ENCODE measurements at regions not wholly inside any gene's neighbourhood (a gene's known extent, or its start where the extent isn't known, plus 50 kb on each side); places are given as distances from the start of the nearest gene placed in this dataset.

DNA sequence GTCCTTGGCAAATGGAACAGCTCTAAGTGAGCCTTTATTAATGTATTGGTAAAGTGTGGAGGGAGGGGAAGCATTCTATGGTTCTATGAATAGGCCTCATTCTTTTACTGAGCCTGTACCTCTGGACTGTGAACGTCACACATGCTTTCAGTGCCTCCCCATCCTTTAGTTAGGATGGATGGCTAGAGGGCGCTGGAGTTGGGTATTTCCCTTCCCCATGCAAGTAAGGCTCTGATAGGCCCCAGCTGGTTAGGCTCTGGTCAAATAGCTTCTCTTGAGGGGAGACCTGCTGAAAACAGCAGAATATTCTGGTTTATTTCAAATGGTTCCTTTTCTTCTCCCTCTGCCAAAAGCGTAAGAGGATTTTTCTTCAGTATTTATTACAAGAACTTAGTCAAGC is 860.9 kb upstream of the MDGA2 start:
- no peaks in the 10 kb centered on the region for H3K4me1 ChIP-seq (ENCODE audit: control insufficient read depth, low read length)
- H3K9me3 ChIP-seq (ENCODE audit: control insufficient read depth, insufficient read depth, low read length): no peaks in the 10 kb centered on the region

DNA sequence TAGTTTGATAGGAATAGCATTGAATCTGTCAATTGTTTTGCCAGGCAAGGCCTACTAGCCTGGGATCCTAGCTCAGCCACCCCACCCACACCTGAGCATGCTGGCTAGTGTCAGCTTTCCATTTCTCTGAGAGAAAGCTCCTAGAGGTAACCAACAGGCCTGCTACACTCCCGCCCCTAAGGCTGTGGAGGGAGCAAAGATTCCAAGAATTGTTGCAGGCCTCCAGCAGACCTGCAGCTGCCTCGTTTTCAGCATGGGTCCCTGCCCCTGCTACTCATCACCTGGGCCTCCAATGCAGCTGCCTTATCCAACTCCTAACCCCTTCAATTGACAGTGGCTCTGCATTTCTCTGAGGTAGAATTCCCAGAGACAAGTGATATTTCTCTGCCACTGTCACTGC is 852.4 kb upstream of the MDGA2 start:
- Histone ChIP-seq H3K36me3 (ENCODE audit: control insufficient read depth, low read length) (no peaks in the 10 kb centered on the region), H3K4me2 (ENCODE audit: low read length) (no peak overlapping the region), H3K9me3 (ENCODE audit: control insufficient read depth, insufficient read depth, low read length) (no peaks in the 10 kb centered on the region), H3K27me3 (ENCODE audit: control insufficient read depth, low read length) (no peaks in the 10 kb centered on the region), H3K27ac (ENCODE audit: low read depth, low read length) (no peak overlapping the region), H3K9me2 (replicated peaks; ENCODE audit: control insufficient read depth, low read length) (no peaks in the 10 kb centered on the region), H3K4me1 (ENCODE audit: control insufficient read depth, low read length) (no peaks in the 10 kb centered on the region), H3K4me3 (ENCODE audit: low read length) (no peak overlapping the region), H3F3A (ENCODE audit: control insufficient read depth, insufficient read depth) (no peaks in the 10 kb centered on the region), H4K20me1 (ENCODE audit: control insufficient read depth, insufficient read depth, low read depth, low read length) (no peaks in the 10 kb centered on the region), H3K79me2 (ENCODE audit: control insufficient read depth, low read length) (no peaks in the 10 kb centered on the region)
- TF ChIP-seq, protein P1, sequence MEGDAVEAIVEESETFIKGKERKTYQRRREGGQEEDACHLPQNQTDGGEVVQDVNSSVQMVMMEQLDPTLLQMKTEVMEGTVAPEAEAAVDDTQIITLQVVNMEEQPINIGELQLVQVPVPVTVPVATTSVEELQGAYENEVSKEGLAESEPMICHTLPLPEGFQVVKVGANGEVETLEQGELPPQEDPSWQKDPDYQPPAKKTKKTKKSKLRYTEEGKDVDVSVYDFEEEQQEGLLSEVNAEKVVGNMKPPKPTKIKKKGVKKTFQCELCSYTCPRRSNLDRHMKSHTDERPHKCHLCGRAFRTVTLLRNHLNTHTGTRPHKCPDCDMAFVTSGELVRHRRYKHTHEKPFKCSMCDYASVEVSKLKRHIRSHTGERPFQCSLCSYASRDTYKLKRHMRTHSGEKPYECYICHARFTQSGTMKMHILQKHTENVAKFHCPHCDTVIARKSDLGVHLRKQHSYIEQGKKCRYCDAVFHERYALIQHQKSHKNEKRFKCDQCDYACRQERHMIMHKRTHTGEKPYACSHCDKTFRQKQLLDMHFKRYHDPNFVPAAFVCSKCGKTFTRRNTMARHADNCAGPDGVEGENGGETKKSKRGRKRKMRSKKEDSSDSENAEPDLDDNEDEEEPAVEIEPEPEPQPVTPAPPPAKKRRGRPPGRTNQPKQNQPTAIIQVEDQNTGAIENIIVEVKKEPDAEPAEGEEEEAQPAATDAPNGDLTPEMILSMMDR (IDR thresholded peaks at IDR 0.05; ENCODE audit: low read depth, low read length, poor library complexity, severe bottlenecking): no peak
- TF ChIP-seq EZH2phosphoT487 (IDR thresholded peaks at IDR 0.05; ENCODE audit: borderline replicate concordance, low read length): no peak

More for the DNA sequence above, 860.9 kb upstream of the MDGA2 start:
- Histone ChIP-seq H3K27ac (ENCODE audit: low read depth, low read length) (no peak overlapping the region), H3K27me3 (ENCODE audit: control insufficient read depth, low read length) (no peaks in the 10 kb centered on the region), H3F3A (ENCODE audit: control insufficient read depth, insufficient read depth) (no peaks in the 10 kb centered on the region), H4K20me1 (ENCODE audit: control insufficient read depth, insufficient read depth, low read depth, low read length) (no peaks in the 10 kb centered on the region), H3K79me2 (ENCODE audit: control insufficient read depth, low read length) (no peaks in the 10 kb centered on the region), H3K4me3 (ENCODE audit: low read length) (no peak overlapping the region), H3K4me2 (ENCODE audit: low read length) (no peak overlapping the region), H3K9me2 (replicated peaks; ENCODE audit: control insufficient read depth, low read length) (no peaks in the 10 kb centered on the region), H3K36me3 (ENCODE audit: control insufficient read depth, low read length) (no peaks in the 10 kb centered on the region)
- TF ChIP-seq EZH2phosphoT487 (IDR thresholded peaks at IDR 0.05; ENCODE audit: borderline replicate concordance, low read length): no peak
- TF ChIP-seq, protein P1 (IDR thresholded peaks at IDR 0.05; ENCODE audit: low read depth, low read length, poor library complexity, severe bottlenecking): no peak

GRCh38 chr14:48526307-48526706 is 850.9 kb upstream of the MDGA2 start:
- H4K20me1 ChIP-seq (ENCODE audit: control insufficient read depth, insufficient read depth, low read depth, low read length): no peaks in the 10 kb centered on the region
- H3K79me2 ChIP-seq (ENCODE audit: control insufficient read depth, low read length): no peaks in the 10 kb centered on the region
- no peak overlapping the region for H3K27ac ChIP-seq (ENCODE audit: low read depth, low read length)
- TF ChIP-seq, protein P1 (IDR thresholded peaks at IDR 0.05; ENCODE audit: low read depth, low read length, poor library complexity, severe bottlenecking): no peak
- H3K4me3 ChIP-seq (ENCODE audit: low read length): no peak overlapping the region
- H3K9me2 ChIP-seq (replicated peaks; ENCODE audit: control insufficient read depth, low read length): no peaks in the 10 kb centered on the region
- H3K4me2 ChIP-seq (ENCODE audit: low read length): no peak overlapping the region
- H3F3A ChIP-seq (ENCODE audit: control insufficient read depth, insufficient read depth): no peaks in the 10 kb centered on the region
- no peaks in the 10 kb centered on the region for H3K9me3 ChIP-seq (ENCODE audit: control insufficient read depth, insufficient read depth, low read length)
- H3K4me1 ChIP-seq (ENCODE audit: control insufficient read depth, low read length): no peaks in the 10 kb centered on the region
- H3K36me3 ChIP-seq (ENCODE audit: control insufficient read depth, low read length): no peaks in the 10 kb centered on the region
- no peaks in the 10 kb centered on the region for H3K27me3 ChIP-seq (ENCODE audit: control insufficient read depth, low read length)

DNA sequence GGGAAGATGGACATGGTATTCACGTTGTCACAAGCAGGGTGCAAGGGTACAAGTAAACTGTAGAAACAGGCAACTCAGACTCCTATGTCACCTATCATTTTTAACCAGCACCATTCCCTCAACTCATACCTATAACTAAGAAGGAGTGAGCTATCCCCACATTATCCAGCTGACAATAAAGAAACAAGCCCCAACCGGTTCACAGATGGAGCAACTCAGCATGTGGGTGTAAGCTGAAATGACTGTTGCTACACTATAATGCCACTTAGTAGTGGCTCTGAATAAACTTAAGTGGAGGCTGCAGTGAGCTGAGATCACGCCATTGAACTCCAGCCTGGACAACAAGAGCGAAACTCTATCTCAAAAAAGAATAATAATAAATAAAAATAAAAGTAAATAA is 829.5 kb upstream of the MDGA2 start:
- H3K27me3 ChIP-seq (ENCODE audit: control insufficient read depth, low read length): no peaks in the 10 kb centered on the region
- no peaks in the 10 kb centered on the region for H3F3A ChIP-seq (ENCODE audit: control insufficient read depth, insufficient read depth)
- no peaks in the 10 kb centered on the region for H3K9me2 ChIP-seq (replicated peaks; ENCODE audit: control insufficient read depth, low read length)
- no peaks in the 10 kb centered on the region for H3K4me1 ChIP-seq (ENCODE audit: control insufficient read depth, low read length)
- H3K36me3 ChIP-seq (ENCODE audit: control insufficient read depth, low read length): no peaks in the 10 kb centered on the region
- H3K27ac ChIP-seq (ENCODE audit: low read depth, low read length): no peak overlapping the region
- H4K20me1 ChIP-seq (ENCODE audit: control insufficient read depth, insufficient read depth, low read depth, low read length): no peaks in the 10 kb centered on the region
- no peaks in the 10 kb centered on the region for H3K9me3 ChIP-seq (ENCODE audit: control insufficient read depth, insufficient read depth, low read length)
- H3K79me2 ChIP-seq (ENCODE audit: control insufficient read depth, low read length): no peaks in the 10 kb centered on the region
- H3K4me3 ChIP-seq (ENCODE audit: low read length): no peak overlapping the region
- TF ChIP-seq, protein P1 (IDR thresholded peaks at IDR 0.05; ENCODE audit: low read depth, low read length, poor library complexity, severe bottlenecking): no peak
- TF ChIP-seq EZH2phosphoT487 (IDR thresholded peaks at IDR 0.05; ENCODE audit: borderline replicate concordance, low read length): no peak
- H3K4me2 ChIP-seq (ENCODE audit: low read length): no peak overlapping the region
